ENCODE measurements at regions not wholly inside any gene's neighbourhood (a gene's known extent, or its start where the extent isn't known, plus 50 kb on each side); places are given as distances from the start of the nearest gene placed in this dataset.

GRCh38 chr22:49447837-49448236, 379.8 kb downstream of the BRD1 start:
- TF ChIP-seq, protein P1, sequence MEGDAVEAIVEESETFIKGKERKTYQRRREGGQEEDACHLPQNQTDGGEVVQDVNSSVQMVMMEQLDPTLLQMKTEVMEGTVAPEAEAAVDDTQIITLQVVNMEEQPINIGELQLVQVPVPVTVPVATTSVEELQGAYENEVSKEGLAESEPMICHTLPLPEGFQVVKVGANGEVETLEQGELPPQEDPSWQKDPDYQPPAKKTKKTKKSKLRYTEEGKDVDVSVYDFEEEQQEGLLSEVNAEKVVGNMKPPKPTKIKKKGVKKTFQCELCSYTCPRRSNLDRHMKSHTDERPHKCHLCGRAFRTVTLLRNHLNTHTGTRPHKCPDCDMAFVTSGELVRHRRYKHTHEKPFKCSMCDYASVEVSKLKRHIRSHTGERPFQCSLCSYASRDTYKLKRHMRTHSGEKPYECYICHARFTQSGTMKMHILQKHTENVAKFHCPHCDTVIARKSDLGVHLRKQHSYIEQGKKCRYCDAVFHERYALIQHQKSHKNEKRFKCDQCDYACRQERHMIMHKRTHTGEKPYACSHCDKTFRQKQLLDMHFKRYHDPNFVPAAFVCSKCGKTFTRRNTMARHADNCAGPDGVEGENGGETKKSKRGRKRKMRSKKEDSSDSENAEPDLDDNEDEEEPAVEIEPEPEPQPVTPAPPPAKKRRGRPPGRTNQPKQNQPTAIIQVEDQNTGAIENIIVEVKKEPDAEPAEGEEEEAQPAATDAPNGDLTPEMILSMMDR (IDR thresholded peaks at IDR 0.05; ENCODE audit: borderline replicate concordance, insufficient read depth, low read depth, low read length) = no peak
- H3K4me3 ChIP-seq (ENCODE audit: low read depth, low read length) = no peak overlapping the region

GRCh38 chr22:49446759-49447710, 380.6 kb downstream of the BRD1 start:
- no peak overlapping the region for H3K4me3 ChIP-seq (ENCODE audit: low read depth, low read length)
- TF ChIP-seq, protein P1 (IDR thresholded peaks at IDR 0.05; ENCODE audit: borderline replicate concordance, insufficient read depth, low read depth, low read length) = no peak

GRCh38 chr22:49446145-49446758, 381.4 kb downstream of the BRD1 start:
- no peak overlapping the region for H3K4me3 ChIP-seq (ENCODE audit: low read depth, low read length)
- TF ChIP-seq, protein P1 (IDR thresholded peaks at IDR 0.05; ENCODE audit: borderline replicate concordance, insufficient read depth, low read depth, low read length) = no peak

GRCh38 chr22:49444781-49445180, 382.9 kb downstream of the BRD1 start:
- H3K4me3 ChIP-seq (ENCODE audit: low read depth, low read length) = no peak overlapping the region
- TF ChIP-seq, protein P1 (IDR thresholded peaks at IDR 0.05; ENCODE audit: borderline replicate concordance, insufficient read depth, low read depth, low read length) = no peak

DNA sequence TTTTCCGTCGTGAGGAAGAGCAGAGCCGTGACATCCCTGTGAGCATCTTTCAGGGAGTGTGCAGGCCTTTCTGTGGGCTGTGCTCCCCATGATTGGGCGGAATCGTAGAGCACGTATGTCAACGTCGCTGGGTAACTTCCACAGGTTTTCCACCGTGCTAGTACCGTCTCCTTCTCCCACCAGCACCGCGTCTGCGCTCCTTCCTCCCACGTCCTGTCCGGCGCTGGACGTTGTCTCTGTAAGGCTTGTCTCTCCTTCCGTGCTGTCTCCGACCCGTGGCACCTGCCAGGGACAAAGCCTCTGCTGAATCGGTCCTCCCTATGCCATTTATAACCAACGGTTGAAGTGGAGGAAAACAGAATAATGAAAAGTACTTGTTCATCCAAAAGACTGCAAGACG, 386.7 kb downstream of the BRD1 start:
- no peak overlapping the region for H3K4me3 ChIP-seq (ENCODE audit: low read depth, low read length)
- TF ChIP-seq, protein P1 (IDR thresholded peaks at IDR 0.05; ENCODE audit: borderline replicate concordance, insufficient read depth, low read depth, low read length) = no peak

- H3K4me3 ChIP-seq (ENCODE audit: low read depth, low read length) = no peak overlapping the region
- TF ChIP-seq, protein P1 (IDR thresholded peaks at IDR 0.05; ENCODE audit: borderline replicate concordance, insufficient read depth, low read depth, low read length) = no peak
Measured at GRCh38 chr22:49439373-49439772, 388.3 kb downstream of the BRD1 start.
